Lower leg skin (tissue), 4 donors: ENCODE measurements at regions not wholly inside any gene's neighbourhood (a gene's known extent, or its start where the extent isn't known, plus 50 kb on each side); places are given as distances from the start of the nearest gene placed in this dataset.
A peak's percentile ranks its signal among the peaks of the same experiment; 100 is the strongest.

ENCODE experiments used
- DNase-seq, 2 donors: peaks; one replicate each; pipeline ENCODE4 v3.0.0-alpha.2; 2019; ENCODE audit warnings: low spot score in 2 of 2
- H3K4me3 ChIP-seq: fragments of 200-600 bp; sonication (generic); 2 replicates; pipeline ENCODE4 v1.5.1; 2017; ENCODE audit warnings: mild to moderate bottlenecking, low read depth; ENCODE audit not compliant: poor library complexity, severe bottlenecking
- CTCF ChIP-seq, 3 donors: fragments of 450-650 bp; IDR thresholded peaks; one replicate each; pipeline ENCODE4 v1.5.1; 2016; ENCODE audit warnings: antibody characterized with exemption in 3 of 3, mild to moderate bottlenecking in 3 of 3, moderate library complexity in 2 of 3
- POLR2A ChIP-seq, 2 donors: fragments of 450-650 bp; IDR thresholded peaks; one replicate each; pipeline ENCODE4 v1.6.1; 2016 to 2017; ENCODE audit warnings: antibody characterized with exemption in 2 of 2, mild to moderate bottlenecking in 1 of 2, moderate library complexity in 1 of 2
- WGBS, 2 donors: methylation state at CpG; one replicate each; pipeline ENCODE4 v1.1.5; 2018; 5-methylcytosine and 5-hydroxymethylcytosine counted together
- intact Hi-C: fragments of 100-400 bp; cut with DNase I; formaldehyde crosslinking; loops from one replicate; pipeline ENCODE4 v1.15.0; 2023; ENCODE audit warnings: low total_unique reads

- TF ChIP-seq CTCF (IDR thresholded peaks at IDR 0.05), result no peak
- H3K4me3 ChIP-seq, result no peak overlapping the region
- no peak for DNase-seq
- intact Hi-C loops, result no loop called here
- 32 to 54% methylated on average over 3 of the region's 3 CpGs for whole genome bisulfite sequencing, 2 donors
Observed at GRCh38 chr3:177596248-177596815, 399.1 kb upstream of the TBL1XR1 start.

GRCh38 chr3:177596816-177597271, 399.6 kb upstream of the TBL1XR1 start:
- intact Hi-C loops, result no loop called here
- no peak overlapping the region for H3K4me3 ChIP-seq
- no peak for DNase-seq
- 9 to 43% methylated on average over 1 of the region's 1 CpG for WGBS, 2 donors
- TF ChIP-seq CTCF (IDR thresholded peaks at IDR 0.05) (no peak), POLR2A (IDR thresholded peaks at IDR 0.05) (no peak)

GRCh38 chr3:177597311-177598096, 400.2 kb upstream of the TBL1XR1 start:
- TF ChIP-seq POLR2A (IDR thresholded peaks at IDR 0.05), result no peak
- no peak for TF ChIP-seq CTCF (IDR thresholded peaks at IDR 0.05)
- intact Hi-C loops, result no loop called here
- 3 to 4% methylated on average over 10 of the region's 10 CpGs for WGBS, 2 donors

GRCh38 chr3:177598097-177598833, 401.0 kb upstream of the TBL1XR1 start:
- peak in 1 of 2 donors; percentile 44 for DNase-seq
- H3K4me3 ChIP-seq, result no peak overlapping the region
- no peak for TF ChIP-seq POLR2A (IDR thresholded peaks at IDR 0.05)
- TF ChIP-seq CTCF (IDR thresholded peaks at IDR 0.05), result no peak
- WGBS, 2 donors, result 31 to 40% methylated on average over 4 of the region's 4 CpGs
- intact Hi-C loops, result no loop called here

More at GRCh38 chr3:177597311-177598096, 400.2 kb upstream of the TBL1XR1 start:
- DNase-seq, result peak; percentile 77 to 88
- H3K4me3 ChIP-seq, result no peak overlapping the region

GRCh38 chr3:177599326-177599725, 402.0 kb upstream of the TBL1XR1 start:
- DNase-seq, result no peak
- intact Hi-C loops, result no loop called here
- no peak for TF ChIP-seq POLR2A (IDR thresholded peaks at IDR 0.05)
- TF ChIP-seq CTCF (IDR thresholded peaks at IDR 0.05), result no peak
- no peak overlapping the region for H3K4me3 ChIP-seq
- 26 to 59% methylated on average over 2 of the region's 2 CpGs for WGBS, 2 donors
